NCI-H226 (cell line): ENCODE measurements at regions not wholly inside any gene's neighbourhood (a gene's known extent, or its start where the extent isn't known, plus 50 kb on each side); places are given as distances from the start of the nearest gene placed in this dataset.
"Not testable (repeated sequence)": the region's sequence is repeated elsewhere in the genome, so short reads cannot be mapped to it uniquely, and the experiment has no call there.

ENCODE experiments used
- DNase-seq: peaks from one replicate; pipeline ENCODE4 v3.0.0-alpha.2; 2015

DNA sequence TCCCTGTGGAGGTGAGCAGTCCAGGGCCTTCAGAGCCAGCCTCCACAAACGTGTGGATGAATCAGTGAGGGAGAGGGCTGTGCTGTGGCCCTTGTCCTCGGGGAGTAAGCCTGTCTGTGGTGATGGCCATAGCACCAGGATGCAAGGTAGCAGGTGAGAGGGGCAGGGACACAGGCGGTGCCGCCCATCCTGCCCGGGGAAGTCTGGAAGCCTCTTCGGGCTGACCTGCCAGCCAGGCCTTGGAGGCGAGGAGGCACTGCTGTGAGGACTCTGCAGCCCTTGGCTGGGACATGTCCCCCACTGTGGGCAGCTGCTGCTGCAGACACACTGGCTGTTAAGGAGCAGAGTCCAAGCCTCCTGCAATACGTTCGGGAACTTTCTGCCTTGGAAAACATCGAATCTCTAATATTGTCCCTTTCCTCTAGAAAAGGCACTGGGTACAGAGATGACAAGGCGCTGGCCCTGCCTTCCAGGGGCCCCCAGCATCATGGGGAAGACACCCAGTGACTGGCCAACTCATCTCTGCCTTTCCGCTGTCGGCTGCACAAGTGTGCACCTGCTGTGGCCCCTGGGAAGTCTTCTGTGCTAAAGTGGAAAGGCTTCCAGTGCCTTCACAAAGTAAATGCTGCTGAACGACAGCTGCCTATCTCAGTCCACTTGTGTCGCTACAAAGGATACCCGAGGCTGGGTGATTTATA, 101.4 kb downstream of the ADRA2C start:
- no peak for DNase-seq

DNA sequence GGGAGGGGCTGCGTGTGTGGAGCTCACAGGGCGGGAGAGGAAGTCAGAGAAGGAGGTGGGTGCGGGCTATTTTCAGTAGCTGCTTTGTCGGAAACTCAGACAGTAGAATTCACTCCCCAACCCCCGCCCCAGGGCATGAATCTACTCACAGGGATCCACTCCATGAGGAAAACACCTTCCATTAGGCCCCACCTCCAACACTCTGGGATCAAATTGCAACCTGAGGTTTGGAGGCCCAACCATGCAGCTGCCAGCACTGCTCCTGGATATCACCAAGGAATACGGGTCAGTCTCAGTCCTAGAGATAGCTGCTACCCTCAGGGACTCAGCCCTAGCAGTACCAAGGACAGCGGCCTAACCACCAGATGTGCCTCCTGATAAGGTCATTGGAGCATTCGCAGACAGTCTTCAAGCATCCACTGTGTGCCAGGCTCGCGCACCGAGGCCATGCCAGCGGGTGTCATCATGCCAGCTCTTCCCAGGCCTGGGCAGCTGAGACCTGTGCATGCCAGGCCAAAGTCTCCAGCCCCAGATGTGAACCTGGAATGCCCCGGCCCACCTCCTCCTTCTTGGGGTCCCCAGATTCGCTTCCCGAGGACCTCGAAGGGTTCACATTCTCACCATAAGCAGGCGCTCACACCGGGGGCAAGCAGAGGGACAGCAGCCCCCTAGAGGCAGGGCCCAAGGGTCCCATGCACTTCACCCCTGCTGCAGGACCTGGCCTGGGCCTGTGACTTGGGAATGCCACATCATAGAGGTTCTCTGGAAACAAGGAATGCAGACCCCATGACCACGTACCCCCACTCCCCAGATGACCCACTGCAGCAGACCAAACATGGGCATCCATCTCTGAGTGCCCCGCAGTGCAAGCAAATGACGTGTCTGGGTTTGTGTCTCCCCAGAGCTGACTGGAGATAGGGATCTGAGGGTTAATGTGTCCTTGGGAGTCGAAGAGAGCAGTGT, 102.3 kb downstream of the ADRA2C start:
- DNase-seq: no peak

DNA sequence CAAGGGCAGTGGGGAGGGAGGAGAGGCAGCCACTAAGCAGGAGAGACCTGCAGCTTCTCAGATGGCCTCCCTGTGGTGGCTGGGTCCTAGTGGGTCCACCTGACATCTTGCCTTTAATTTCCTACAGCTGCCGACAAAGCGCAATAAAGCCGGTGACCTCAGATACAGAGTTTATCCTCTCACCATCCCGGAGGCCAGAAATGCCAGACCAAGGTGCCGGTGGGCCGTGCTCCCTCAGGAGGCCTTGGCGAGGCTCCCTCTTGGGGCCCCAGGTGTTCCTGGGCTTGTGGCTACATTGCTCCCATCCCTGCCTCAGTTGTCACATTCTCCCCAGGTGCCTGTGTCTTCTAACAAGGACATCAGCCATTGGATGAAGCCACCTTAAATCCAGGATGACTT, 103.0 kb downstream of the ADRA2C start:
- DNase-seq: no peak

DNA sequence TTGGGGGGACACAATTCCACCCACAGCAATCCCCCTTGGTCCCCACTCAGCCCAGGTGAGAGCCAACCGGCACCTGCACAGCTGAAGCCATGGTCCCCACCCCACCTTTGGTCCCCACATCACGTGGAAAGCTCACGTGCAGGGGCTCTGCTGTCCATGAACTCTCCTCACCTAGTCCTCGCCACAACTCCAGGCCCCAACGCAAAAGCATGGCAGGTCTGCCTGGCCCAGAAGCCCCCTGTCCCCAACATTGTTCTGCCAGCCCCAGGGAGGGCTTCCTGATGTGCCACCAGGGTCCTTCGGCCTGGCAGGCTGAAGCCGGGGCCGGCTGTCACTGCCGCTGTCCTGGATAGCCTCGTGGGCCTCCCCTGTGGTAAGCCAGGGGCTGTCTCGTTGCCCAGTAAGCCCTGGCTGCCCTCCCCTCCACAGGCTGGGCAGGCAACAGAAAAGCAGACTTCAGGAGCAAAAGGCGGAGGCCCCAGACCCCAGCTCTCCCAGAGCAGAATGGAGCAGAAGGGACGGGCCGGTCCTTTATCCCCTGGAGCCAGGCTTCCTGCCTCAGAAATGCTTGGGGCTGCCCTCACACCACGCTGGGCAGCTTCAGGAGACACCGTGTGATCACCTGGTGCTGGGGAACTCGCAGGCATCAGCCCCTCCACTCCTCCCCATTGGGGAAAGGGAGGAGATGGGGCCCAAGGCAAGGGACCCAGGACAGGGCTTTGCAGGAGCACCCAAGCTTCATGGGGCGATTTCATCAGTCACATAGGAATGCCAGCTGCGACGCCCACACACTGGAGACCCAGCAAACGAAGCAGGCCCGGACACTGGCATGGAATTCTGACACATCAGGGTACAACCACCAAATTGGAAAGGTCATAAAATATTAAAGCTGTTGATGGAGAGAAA, 103.7 kb downstream of the ADRA2C start:
- DNase-seq: no peak

DNA sequence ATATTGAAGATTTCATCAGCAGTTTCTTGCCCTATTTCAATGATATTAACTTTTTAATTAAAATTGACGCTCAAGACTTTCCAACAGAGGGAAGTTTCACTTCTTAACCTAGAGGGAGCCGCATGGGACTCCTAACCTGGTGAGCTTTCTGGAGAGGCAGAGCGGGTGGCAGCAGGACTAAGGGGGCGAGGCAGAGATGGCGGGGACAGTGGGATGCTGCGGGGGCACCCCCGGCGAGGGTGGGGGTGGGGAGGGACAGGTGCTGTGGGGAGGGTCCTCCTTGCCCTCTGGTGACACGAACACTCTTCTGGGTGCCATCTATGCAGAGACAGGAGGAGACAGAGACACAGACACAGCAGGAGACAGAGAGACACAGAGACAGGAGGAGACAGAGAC, 104.4 kb downstream of the ADRA2C start:
- DNase-seq: no peak

DNA sequence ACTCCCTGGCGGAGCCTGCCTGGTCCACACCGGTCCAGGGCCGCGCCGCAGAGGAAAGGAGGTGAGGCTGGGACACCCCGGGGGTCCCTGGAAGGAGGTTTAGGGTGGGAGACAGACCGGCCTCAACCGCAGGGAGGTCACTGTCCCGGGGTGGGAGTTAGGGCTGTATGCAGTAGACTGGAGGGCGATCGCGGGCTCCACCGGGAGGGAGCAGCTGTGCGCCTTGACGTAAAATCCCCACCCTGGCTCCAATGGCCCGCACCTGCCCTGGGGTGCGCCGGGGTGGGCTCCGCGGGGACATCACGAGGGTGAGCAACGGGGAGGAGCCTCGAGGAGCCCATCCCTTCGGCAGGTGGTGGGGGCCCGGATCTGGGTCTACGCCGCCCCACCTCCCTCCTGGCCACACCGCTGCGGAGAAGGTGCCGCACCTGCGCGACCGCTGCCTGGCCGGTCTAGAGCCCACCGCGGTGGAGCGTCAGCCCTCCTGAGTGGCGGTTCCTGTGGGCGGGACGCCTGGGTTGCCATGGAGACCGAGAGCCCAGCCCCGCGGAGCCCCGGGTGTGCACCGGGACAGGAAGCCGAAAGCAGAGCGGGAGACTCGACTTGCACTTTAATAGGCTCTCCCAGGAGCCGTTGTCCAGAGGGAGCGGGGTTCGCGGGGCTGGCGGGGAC, 105.1 kb downstream of the ADRA2C start:
- no peak for DNase-seq

DNA sequence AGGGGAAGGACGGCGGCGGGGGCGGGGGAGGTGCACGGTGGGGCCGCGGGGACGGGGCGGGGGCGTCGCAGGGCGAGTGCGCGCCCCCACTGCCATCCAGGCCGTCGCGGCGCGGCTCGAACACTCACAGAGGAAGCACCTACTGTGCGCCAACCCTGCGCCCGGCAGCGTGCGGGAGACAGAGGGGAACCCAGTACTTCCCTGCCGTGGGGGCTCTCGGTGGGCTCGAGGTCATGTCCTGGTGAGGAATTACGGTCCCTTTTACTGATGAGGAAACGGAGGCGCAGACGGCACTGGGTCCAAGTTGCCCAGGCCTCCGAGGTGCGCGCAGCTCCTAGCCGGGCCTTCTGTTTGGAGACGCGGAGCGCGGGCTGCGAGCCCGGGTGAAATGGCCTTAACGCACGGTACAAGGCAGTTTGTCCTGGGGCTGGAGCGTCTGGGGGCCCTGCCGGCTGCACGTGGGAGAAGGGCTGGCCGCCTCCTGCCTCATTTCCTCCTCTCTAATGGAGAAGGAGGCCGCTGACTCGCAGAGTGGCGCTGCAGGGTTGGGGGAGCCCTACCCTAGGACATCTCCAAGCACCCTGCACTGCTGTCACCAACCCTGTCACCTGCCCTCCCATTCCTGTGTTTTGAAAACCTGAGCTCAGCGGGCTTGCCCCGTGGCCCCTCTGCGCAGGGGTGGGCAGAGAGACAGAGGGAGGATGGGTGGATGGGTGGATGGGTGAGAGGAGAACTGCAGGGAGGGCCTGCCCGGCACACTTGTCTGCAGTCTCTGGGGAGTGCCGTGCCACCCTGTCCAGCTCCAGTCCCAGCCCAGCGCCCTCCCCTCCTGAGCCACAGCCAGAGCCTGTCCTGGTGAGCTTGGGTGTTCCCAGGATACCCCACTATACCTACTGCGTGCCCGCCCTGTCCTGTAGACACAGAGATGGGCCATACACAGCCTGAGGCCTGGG, 106.0 kb downstream of the ADRA2C start:
- DNase-seq: no peak

DNA sequence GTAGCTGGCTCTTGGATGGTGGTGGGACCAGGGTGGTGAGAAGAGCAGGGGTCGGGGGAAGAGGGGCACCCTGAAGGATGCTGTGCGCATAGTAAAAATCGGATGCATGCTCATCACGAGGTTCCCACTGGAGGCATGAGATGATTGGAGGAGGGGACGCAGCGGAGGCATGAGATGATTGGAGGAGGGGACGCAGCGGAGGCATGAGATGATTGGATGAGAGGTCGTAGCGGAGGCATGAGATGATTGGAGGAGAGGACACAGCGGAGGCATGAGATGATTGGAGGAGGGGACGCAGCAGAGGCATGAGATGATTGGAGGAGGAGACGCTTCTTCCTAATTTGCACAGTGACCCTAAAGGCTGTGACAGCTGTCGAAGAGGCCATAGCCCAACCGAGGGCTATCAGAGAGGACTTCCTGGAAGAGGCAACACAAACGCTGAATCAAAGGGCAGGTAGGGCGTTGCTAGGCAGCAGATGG, 106.7 kb downstream of the ADRA2C start:
- no peak for DNase-seq

DNA sequence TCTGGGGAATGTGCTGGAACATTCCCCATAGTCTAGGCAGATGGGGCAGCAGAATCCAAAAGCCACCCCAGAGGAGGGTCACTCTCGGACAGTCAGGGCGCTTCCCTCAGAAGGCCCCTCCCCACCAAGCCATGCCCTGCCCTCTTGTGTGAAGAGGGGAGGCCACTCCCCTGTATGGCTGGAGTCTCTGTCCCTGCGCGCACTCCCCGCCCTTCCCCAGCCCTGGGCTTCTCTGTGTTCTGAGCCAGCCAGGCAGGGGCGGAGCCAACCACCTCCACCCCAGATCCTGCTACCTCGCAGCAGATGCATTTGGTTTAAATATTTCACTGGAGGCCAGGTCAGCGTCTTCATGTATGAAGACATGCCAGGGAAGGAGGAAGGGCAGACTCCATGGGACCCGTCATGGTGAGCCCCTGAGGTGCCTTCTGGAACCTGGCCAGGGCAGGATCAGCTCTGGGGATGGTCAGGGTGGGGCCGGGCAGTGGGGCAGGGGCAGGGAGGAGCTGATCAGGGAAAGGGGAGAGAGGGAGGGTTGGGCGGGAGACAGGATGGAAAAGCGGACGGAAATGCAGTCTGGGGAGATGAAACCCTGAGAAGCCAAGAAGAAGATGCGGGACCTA, 107.3 kb downstream of the ADRA2C start:
- DNase-seq: peak; percentile 43

DNA sequence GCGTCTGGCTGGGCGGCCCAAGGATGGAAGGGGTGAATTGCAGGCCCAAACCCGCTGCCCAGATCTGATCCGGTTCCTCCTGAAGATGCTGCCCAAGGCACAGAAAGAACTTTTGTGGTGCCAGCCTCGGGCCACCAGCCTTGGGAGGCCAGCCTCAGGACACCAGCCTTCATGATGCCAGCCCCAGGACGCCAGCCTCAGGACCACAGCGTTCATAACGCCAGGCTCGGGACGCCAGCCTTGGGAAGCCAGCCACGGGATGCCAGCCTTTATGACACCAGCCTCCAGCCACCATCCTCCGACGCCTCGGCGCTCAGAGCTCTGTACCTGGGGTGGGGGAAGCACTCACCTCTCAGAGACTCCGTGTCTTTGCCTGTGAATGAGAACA, 107.8 kb downstream of the ADRA2C start:
- no peak for DNase-seq

DNA sequence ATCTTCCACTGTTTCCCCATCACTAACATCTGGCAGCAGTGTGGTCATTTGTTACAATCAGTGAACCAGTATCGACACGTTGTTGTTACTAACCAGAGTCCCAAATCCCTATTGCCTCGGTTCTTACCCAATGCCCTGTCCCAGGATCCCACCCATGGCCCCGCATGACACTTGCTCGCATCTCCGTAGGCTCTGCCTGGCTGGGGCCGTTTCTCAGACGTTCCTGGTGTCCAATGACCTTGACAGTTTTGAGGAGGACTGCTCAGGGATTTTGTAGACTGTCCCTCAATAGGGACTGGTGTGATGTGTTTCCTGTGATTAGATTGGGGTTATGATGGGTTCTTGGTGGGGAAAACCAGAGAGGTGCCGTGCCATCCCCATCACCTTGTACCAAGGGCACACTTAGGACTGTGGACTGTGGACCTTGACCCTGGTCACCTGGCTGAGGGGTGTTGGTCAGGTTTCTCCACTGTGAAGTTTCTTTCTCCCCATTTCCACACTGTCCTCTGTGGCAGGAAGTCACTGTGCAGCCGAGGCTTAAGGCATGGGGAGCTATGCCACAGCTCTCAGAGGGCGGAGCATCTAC, 108.4 kb downstream of the ADRA2C start:
- no peak for DNase-seq

DNA sequence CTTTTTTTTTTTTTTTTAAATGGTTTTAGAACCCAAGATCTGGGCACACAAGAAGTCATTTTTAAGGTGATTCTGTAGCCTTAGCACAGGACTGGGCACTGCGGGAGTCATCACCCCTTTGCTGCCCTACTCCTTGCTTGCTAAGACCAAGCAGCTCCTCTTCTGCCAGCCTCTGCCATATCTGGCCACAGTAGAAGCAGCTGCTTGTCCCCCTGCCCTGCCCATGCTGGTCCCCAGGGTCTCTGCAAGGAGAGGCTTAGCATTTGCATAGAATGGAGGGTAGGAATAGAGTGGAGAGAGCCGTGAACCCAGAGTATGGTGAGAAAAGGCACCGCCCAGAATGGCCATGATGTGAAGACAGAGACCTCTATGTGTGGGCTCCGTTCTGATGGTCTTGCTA, 109.3 kb downstream of the ADRA2C start:
- DNase-seq: no peak

DNA sequence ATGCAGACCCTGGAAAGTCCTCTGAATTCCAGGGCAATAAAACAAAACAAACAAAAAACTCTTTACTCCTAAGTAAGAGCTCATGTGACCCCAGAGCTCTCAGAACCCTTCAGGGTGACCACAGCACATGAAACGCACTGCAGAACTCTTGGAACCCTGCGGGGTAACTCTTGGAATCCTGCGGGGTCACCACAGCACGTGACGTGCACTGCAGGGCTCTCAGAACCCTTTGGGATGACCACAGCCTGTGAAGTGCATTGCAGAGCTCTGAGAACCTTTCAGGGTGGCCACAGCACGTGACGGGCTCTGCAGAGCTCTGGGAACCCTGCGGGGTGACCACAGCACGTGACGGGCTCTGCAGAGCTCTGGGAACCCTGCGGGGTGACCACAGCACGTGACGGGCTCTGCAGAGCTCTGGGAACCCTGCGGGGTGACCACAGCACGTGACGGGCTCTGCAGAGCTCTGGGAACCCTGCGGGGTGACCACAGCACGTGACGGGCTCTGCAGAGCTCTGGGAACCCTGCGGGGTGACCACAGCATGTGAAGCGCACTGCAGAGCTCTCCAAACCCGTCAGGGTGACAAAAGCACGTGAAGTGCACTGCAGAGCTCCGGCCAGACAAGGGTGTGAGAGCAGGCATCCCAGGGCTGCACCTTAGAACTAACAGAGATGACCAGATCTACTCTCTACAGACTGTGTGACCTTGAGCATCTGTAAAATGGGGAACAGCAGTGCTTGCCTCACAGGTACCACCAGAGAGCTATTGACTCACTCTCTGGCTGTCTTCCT, 110.1 kb downstream of the ADRA2C start:
- not testable (repeated sequence) for DNase-seq

DNA sequence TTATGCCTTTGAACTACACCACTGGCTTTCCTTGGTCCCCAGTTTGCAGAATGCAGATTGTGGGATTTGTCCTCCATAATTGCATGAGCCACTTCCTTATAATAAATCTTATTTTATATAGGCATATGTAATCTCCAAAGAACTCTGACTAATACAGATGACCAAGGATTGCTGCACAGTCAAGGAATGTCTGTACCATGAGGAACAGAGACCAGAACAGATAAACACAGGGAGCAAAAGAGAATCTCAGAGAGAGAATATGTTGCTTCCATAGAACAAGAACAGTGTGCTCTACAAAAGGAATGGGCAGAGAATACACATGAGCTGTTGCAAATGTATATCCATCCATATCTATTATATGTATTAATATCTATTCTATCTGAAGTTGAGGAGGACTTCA, 111.1 kb downstream of the ADRA2C start:
- DNase-seq: peak; percentile 4

DNA sequence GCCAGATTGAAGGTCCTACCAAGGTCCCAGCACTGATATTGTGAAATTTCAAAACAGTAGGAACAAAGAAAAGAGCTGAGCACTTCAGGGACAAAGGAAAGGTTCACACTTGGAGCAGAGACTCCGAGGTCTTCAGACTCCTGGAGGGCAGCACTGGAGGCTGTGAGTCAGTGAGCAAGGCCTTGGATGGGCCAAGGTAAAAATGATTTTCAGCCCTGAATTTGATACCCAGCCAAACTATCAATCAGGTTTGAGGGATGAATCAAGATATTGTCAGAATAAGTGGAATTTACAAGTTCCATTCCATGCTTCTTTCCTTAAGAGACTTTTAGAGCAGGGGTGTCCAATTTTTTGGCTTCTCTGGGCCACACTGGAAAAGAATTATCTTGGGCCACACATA, 111.7 kb downstream of the ADRA2C start:
- DNase-seq: no peak

DNA sequence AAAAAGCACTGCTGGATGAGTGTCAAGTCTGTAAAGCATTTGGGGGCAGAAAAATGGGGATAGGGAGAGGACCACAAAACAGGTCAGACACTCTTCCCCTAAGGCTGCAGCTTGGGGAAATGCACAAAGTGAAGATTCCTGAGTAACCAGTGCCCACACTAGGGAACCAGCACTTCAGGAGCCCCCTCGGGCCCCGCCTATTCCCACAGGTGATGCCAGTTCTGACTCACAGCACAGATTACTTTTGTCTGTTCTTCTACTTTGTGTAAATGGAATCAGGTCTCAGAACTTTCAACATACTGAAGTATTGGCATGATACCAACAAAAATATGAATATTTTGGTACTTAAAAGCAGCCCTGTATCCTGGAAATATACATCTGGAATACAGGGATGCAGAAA, 112.5 kb downstream of the ADRA2C start:
- DNase-seq: no peak

DNA sequence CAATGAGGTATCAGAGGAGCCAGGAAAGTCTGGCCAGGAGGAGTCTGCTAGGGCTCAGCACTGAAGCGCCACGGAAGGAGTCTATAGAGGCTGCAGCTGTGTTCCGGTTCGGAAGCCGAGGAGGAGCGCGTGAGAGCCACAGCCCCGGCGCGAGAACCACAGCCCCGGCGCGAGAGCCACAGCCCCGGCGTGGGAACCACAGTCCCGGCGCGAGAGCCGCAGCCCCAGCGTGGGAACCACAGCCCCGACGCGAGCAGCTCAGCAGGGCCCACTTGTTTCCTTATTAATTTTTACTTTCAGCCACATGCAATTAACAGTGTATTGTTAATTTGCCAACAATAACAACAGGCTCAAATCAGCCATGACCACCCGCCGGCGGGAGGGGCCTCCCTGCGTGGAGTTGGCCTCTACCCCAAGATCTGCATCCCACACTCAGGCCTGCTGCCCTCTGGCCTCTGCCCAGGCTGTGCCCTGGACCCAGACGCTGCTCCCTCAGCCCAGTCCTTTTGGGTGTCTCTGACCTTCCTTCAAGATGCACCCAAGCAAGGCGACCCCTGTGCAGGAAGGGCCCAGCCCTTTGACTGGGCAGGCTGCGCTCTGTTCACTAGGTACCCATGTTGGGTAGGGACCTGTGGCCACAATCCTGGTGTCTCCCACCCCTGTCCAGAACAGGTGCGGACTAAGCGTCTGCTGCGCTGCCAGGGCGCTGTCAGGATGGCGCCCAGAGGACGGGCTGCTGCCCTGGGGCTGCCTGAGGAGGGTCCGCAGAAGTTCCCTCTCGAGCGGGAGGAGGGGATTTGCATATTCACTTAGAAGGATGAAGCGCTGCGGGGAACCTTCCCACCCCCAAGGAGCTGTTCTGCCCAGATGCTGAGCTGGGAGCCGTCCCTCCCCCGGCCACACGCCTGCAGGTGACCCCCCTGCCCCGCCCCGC, 113.8 kb downstream of the ADRA2C start:
- no peak for DNase-seq

DNA sequence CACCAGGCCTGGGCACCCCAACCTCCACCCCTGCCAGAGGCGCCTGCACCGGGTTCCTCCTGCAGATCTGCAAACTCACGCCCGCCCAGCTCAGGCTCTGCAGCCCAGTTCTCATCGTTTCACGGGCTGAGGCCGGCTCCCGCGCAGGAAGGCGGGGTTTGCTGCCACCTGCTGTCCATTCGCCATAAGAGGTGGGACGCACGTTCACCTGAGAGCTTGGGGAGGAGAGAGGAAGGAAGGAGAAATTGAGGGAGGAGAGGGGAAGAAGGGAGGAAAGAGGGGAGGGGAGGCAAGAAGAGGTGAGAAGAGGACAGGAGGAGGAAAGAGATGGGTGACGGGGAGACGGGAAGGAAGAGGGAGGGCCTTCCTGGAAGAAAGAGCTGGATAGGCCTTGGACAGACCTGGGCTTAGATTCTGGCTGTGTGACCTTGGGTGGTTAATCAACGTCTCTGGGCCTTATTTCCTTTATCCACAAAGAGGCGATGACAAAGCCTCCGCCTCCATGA, 114.5 kb downstream of the ADRA2C start:
- DNase-seq: peak; percentile 43
